PC-9 (cell line): ENCODE measurements at regions not wholly inside any gene's neighbourhood (a gene's known extent, or its start where the extent isn't known, plus 50 kb on each side); places are given as distances from the start of the nearest gene placed in this dataset.
"Not testable (repeated sequence)": the region's sequence is repeated elsewhere in the genome, so short reads cannot be mapped to it uniquely, and the experiment has no call there.

ENCODE experiments used
- EZH2 ChIP-seq: fragments of 200-600 bp; sonication (generic); IDR thresholded peaks from 2 replicates; pipeline ENCODE4 v1.8.0; 2017; ENCODE audit warnings: antibody characterized with exemption, low read depth
- TF ChIP-seq, protein P1 (sequence below): fragments of 200-600 bp; sonication (generic); conservative IDR thresholded peaks from 2 replicates; pipeline ENCODE4 v1.6.1; 2017; ENCODE audit warnings: mixed run types, antibody characterized with exemption, mild to moderate bottlenecking, moderate library complexity

DNA sequence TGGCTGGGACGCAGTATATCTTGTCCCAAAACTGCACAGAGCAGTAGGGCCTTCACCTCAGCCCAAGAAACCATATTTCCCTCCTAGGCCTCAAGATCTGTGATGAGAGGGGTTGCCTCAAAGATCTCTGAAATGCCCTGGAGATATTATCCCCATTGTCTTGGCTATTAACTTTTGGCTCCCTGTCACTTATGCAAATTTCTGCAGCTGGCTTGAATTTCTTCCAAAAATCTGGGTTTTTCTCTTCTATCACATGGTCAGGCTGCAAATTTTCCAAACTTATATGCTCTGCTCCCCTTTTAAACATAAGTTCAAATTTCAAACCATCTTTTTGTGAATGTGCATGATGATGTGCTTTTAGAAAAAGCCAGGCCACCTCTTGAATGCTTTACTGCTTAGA lies 809.2 kb upstream of the CDH18 start:
- TF ChIP-seq, protein P1, sequence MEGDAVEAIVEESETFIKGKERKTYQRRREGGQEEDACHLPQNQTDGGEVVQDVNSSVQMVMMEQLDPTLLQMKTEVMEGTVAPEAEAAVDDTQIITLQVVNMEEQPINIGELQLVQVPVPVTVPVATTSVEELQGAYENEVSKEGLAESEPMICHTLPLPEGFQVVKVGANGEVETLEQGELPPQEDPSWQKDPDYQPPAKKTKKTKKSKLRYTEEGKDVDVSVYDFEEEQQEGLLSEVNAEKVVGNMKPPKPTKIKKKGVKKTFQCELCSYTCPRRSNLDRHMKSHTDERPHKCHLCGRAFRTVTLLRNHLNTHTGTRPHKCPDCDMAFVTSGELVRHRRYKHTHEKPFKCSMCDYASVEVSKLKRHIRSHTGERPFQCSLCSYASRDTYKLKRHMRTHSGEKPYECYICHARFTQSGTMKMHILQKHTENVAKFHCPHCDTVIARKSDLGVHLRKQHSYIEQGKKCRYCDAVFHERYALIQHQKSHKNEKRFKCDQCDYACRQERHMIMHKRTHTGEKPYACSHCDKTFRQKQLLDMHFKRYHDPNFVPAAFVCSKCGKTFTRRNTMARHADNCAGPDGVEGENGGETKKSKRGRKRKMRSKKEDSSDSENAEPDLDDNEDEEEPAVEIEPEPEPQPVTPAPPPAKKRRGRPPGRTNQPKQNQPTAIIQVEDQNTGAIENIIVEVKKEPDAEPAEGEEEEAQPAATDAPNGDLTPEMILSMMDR, result not testable (repeated sequence)
- not testable (repeated sequence) for TF ChIP-seq EZH2
